Body of pancreas (tissue), 4 donors: ENCODE measurements at regions not wholly inside any gene's neighbourhood (a gene's known extent, or its start where the extent isn't known, plus 50 kb on each side); places are given as distances from the start of the nearest gene placed in this dataset.

ENCODE experiments used
- POLR2A ChIP-seq, 3 donors: fragments of 450-650 bp; IDR thresholded peaks; one replicate each; pipeline ENCODE4 v1.6.1; 2016; ENCODE audit warnings: antibody characterized with exemption in 3 of 3, mild to moderate bottlenecking in 2 of 3
- TF ChIP-seq, protein P1 (sequence below), 7 experiments: fragments of 450-650 bp in 4 of 7; fragments of 200-600 bp in 3 of 7; sonication (generic) in 3 of 7; IDR thresholded peaks; one replicate each; pipeline ENCODE4 v1.5.1; 2016 to 2019; ENCODE audit warnings: antibody characterized with exemption in 7 of 7

- TF ChIP-seq, protein P1, sequence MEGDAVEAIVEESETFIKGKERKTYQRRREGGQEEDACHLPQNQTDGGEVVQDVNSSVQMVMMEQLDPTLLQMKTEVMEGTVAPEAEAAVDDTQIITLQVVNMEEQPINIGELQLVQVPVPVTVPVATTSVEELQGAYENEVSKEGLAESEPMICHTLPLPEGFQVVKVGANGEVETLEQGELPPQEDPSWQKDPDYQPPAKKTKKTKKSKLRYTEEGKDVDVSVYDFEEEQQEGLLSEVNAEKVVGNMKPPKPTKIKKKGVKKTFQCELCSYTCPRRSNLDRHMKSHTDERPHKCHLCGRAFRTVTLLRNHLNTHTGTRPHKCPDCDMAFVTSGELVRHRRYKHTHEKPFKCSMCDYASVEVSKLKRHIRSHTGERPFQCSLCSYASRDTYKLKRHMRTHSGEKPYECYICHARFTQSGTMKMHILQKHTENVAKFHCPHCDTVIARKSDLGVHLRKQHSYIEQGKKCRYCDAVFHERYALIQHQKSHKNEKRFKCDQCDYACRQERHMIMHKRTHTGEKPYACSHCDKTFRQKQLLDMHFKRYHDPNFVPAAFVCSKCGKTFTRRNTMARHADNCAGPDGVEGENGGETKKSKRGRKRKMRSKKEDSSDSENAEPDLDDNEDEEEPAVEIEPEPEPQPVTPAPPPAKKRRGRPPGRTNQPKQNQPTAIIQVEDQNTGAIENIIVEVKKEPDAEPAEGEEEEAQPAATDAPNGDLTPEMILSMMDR (IDR thresholded peaks at IDR 0.05), result no peak
- TF ChIP-seq POLR2A (IDR thresholded peaks at IDR 0.05), result no peak
Observed at GRCh38 chr1:4447778-4448420, 206.5 kb upstream of the AJAP1 start.
